Upper lobe of right lung (tissue), 1 donor: ENCODE measurements at regions not wholly inside any gene's neighbourhood (a gene's known extent, or its start where the extent isn't known, plus 50 kb on each side); places are given as distances from the start of the nearest gene placed in this dataset.

Experiments
- ATAC-seq: fragments of 200-7000 bp; cut with Tn5 transposase; one replicate; pipeline ENCODE4 v1.9.1; 2020; ENCODE audit warnings: mild to moderate bottlenecking, moderate library complexity
- DNase-seq: peaks from one replicate; pipeline ENCODE4 v3.0.0-alpha.2; 2020
- H3K27ac ChIP-seq: fragments of 200-600 bp; one replicate; pipeline ENCODE4 v1.8.0; 2022
- H3K27me3 ChIP-seq: fragments of 200-600 bp; one replicate; pipeline ENCODE4 v1.8.0; 2022; ENCODE audit warnings: mild to moderate bottlenecking
- H3K36me3 ChIP-seq: fragments of 200-600 bp; one replicate; pipeline ENCODE4 v1.8.0; 2022
- H3K4me1 ChIP-seq: fragments of 200-600 bp; one replicate; pipeline ENCODE4 v1.8.0; 2022
- H3K4me3 ChIP-seq: fragments of 200-600 bp; one replicate; pipeline ENCODE4 v1.8.0; 2022; ENCODE audit warnings: mild to moderate bottlenecking
- H3K9me3 ChIP-seq: fragments of 200-600 bp; one replicate; pipeline ENCODE4 v1.8.0; 2022
- intact Hi-C: fragments of 100-400 bp; cut with DNase I; formaldehyde crosslinking; loops from one replicate; pipeline ENCODE4 v1.11.0; 2022
- TF ChIP-seq, protein P1 (sequence below): fragments of 200-600 bp; IDR thresholded peaks from one replicate; pipeline ENCODE4 v1.8.0; 2022; ENCODE audit warnings: antibody characterized with exemption
- donor health status: DM: no; HTN: yes; CAD: no; lungs with severe emphysema.

DNA sequence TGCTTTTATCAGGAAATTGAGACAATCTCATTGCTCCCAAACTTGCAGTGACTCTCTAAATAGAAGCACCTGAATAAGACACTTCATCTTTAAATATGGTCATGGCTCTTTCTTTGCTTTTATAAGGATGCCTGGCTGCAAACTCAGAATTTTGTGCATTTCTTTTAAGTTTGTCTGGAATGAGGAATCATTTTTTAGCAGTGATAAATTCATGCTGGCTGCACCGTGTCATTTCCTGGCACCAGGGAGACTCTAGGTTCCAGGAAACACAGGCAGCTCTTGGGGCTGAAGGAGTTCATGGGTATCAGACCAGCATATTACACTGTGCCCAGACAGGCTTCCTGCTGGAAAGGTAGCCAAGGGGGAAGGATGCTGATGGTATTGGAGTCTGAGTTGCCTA, 109.9 kb downstream of the NUDT12 start:
- Histone ChIP-seq H3K4me3 (no peak overlapping the region), H3K9me3 (no peaks in the 10 kb centered on the region), H3K36me3 (no peaks in the 10 kb centered on the region), H3K27me3 (no peaks in the 10 kb centered on the region), H3K4me1 (no peaks in the 10 kb centered on the region), H3K27ac (no peak overlapping the region)
- intact Hi-C loops, result no loop called here
- ATAC-seq (no peak), DNase-seq (no peak)
- TF ChIP-seq, protein P1, sequence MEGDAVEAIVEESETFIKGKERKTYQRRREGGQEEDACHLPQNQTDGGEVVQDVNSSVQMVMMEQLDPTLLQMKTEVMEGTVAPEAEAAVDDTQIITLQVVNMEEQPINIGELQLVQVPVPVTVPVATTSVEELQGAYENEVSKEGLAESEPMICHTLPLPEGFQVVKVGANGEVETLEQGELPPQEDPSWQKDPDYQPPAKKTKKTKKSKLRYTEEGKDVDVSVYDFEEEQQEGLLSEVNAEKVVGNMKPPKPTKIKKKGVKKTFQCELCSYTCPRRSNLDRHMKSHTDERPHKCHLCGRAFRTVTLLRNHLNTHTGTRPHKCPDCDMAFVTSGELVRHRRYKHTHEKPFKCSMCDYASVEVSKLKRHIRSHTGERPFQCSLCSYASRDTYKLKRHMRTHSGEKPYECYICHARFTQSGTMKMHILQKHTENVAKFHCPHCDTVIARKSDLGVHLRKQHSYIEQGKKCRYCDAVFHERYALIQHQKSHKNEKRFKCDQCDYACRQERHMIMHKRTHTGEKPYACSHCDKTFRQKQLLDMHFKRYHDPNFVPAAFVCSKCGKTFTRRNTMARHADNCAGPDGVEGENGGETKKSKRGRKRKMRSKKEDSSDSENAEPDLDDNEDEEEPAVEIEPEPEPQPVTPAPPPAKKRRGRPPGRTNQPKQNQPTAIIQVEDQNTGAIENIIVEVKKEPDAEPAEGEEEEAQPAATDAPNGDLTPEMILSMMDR, result no peak

DNA sequence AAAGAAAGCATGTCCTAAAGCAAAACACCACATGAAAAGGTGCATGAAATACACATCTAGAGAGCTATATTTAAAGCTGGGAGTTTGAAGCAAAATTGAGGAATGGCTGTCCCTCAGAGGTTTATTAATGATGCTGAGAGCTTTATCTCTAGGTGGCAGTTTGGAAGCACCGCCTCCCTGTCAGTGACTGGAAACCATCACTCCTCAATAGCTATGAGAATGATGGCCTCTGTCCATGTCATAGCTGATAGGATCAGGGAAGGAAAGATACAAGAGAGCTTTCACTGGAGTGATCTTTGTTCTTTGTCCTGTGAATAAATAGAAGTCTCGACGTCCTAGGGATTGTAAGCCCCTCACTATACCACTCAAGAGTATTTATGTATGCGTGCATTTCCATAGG, 110.5 kb downstream of the NUDT12 start:
- intact Hi-C loops, result no loop called here
- Histone ChIP-seq H3K27me3 (no peaks in the 10 kb centered on the region), H3K4me1 (no peaks in the 10 kb centered on the region), H3K36me3 (no peaks in the 10 kb centered on the region), H3K27ac (no peak overlapping the region), H3K9me3 (no peaks in the 10 kb centered on the region), H3K4me3 (no peak overlapping the region)
- ATAC-seq (no peak), DNase-seq (no peak)
- TF ChIP-seq, protein P1, result no peak

DNA sequence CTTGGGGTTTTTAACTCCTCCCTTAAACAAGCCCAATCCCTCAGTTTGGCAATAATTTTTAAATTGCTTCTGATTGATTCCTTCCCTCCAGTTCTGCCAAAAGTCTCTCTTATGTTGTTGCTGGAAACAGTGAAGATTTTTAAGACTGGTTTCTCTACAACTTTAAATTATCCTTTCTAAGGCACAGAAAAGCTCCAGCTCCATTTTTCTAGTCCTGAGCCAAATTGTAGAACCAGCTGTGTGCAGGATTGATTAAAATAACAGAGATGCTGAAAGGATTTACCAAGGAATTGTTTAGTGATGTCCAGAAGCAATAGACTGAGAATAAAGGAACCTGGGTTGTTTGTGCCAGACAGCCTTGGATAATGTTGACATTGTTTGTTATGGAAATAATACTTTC, 111.3 kb downstream of the NUDT12 start:
- TF ChIP-seq, protein P1, result no peak
- ATAC-seq (no peak), DNase-seq (no peak)
- H3K4me1 ChIP-seq, result no peaks in the 10 kb centered on the region
- no peak overlapping the region for H3K27ac ChIP-seq
- H3K27me3 ChIP-seq, result no peaks in the 10 kb centered on the region
- H3K36me3 ChIP-seq, result no peaks in the 10 kb centered on the region
- intact Hi-C loops, result no loop called here
- no peak overlapping the region for H3K4me3 ChIP-seq
- no peaks in the 10 kb centered on the region for H3K9me3 ChIP-seq

DNA sequence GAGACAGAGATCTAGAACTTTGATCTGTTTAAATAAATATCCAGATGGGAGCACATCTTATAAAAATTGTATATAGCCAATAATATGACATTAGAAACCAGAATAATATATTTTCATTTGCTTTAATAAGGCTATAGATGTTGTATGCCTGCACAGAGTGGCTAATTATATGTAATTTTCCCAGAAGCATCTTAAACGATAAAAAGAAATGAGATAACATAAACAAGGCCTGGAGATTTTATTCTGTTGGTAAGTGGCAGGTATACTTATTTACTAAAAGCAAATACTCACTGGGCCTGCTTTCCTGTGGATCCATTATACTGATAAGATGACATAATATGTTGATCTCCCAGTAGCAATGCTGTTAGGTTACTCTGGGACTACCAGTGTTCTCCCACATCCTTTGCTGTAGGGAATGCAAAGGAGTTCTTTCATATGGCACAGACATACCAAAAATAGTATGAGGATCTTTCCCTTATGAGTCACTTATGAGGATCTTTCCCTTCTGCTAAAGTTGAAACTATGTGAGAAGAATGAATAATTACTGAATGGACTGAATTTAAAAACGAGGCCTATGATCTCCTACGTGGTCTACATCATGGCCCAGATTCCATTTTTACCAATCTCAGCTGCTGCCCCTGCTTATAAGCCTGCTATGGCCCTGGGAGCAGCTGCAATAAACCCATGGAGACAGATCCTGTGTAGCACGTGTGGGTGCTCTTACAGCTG, 112.1 kb downstream of the NUDT12 start:
- Histone ChIP-seq H3K4me1 (no peaks in the 10 kb centered on the region), H3K4me3 (no peak overlapping the region), H3K27ac (no peak overlapping the region), H3K27me3 (no peaks in the 10 kb centered on the region), H3K36me3 (no peaks in the 10 kb centered on the region), H3K9me3 (no peaks in the 10 kb centered on the region)
- TF ChIP-seq, protein P1, result no peak
- DNase-seq (no peak), ATAC-seq (no peak)
- intact Hi-C loops, result no loop called here

DNA sequence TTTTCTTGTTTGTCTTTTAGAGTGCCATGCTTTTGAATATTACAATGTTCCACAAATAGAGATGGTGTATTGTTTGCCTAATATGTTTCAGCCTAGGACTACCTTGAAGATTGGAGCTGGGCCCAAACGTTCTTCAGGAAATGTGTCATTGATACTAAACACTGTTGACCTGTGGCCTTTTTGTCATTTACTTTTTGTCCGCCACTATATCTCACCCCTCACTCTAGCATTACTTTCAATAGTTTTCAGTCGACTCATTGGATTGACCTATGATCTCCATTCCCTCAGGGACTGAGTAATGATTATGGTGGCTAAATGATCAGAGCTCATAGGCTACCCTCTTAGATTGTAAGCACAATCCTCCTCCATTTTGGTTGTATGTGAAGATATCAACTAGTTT, 115.8 kb downstream of the NUDT12 start:
- ATAC-seq (no peak), DNase-seq (no peak)
- H3K36me3 ChIP-seq, result no peaks in the 10 kb centered on the region
- H3K4me1 ChIP-seq, result no peaks in the 10 kb centered on the region
- no peak overlapping the region for H3K4me3 ChIP-seq
- H3K9me3 ChIP-seq, result no peaks in the 10 kb centered on the region
- H3K27ac ChIP-seq, result no peak overlapping the region
- H3K27me3 ChIP-seq, result no peaks in the 10 kb centered on the region
- intact Hi-C loops, result no loop called here
- TF ChIP-seq, protein P1, result no peak
